GM12872 (cell line): ENCODE measurements at regions not wholly inside any gene's neighbourhood (a gene's known extent, or its start where the extent isn't known, plus 50 kb on each side); places are given as distances from the start of the nearest gene placed in this dataset.

ENCODE experiments used
- TF ChIP-seq, protein P1 (sequence below): IDR thresholded peaks from 3 replicates; pipeline ENCODE4 v1.5.1; 2011; ENCODE audit warnings: low read depth, mild to moderate bottlenecking, low read length, moderate library complexity; ENCODE audit not compliant: insufficient read depth

DNA sequence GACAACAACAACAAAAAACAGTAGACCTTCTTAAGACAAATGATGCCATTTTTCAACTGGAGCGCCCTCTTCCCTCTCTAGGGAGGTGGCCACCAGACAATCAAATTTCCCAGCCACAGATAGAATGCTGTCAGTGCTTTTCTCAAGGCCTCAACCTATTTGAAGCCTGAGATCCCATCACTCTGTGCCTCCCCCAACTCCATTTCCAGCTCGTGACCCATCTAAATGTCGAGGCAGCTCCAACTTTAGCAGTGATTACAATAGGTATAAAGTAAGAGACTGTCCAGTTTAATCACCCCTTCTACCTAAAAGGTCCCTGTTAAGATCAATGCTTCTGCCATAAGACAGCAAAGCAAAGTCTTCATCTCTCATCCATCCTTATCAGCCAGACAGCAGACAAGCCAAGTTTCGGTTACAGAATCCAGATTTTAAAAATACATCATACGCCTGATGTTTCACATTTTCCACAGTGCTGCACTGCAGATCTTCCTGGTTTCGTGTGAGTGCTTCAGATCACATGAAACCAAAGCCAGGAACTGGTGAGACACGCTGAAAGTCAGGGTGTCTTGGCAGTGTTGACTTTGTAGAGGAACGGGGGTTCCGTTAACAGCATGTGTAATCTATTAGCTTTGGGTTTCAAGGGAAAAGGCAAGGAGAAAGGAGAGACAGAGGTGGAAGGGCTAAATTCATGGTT is 447.8 kb downstream of the ENC1 start:
- TF ChIP-seq, protein P1, sequence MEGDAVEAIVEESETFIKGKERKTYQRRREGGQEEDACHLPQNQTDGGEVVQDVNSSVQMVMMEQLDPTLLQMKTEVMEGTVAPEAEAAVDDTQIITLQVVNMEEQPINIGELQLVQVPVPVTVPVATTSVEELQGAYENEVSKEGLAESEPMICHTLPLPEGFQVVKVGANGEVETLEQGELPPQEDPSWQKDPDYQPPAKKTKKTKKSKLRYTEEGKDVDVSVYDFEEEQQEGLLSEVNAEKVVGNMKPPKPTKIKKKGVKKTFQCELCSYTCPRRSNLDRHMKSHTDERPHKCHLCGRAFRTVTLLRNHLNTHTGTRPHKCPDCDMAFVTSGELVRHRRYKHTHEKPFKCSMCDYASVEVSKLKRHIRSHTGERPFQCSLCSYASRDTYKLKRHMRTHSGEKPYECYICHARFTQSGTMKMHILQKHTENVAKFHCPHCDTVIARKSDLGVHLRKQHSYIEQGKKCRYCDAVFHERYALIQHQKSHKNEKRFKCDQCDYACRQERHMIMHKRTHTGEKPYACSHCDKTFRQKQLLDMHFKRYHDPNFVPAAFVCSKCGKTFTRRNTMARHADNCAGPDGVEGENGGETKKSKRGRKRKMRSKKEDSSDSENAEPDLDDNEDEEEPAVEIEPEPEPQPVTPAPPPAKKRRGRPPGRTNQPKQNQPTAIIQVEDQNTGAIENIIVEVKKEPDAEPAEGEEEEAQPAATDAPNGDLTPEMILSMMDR, result no peak

DNA sequence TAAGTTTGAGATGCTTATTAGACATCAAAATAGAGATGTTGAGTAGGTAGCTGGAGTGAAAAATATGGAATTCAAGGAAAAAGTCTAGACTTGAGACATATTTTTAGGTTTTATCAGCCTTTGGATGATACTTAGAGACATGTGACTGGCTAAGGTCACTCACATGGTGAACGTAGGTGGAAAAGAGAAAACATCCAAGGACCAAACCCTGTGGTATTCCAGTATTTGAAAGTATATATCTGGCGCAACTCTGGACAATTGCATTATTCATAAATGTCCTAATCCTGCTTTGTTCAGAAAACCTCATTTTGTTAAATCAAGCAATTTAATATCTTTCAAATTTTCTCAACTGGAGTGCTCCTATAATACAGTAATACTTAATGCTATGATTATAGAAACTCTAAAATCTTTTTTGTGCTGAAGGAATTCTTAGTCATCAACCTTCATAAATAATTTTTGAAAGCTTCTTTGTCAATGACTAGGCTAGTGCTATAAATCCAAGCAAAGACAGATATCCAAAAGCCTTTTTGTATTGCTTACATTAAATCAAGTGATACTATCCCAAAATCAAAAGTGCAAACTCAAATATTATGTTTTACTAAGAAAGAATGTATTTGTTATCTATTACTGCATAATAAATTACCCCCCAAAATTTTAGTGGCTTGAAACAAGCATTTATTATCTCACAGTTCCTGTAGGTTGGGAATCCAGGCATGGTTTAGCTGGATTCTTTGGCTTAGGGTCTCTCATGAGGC is 452.0 kb downstream of the ENC1 start:
- TF ChIP-seq, protein P1, result no peak

DNA sequence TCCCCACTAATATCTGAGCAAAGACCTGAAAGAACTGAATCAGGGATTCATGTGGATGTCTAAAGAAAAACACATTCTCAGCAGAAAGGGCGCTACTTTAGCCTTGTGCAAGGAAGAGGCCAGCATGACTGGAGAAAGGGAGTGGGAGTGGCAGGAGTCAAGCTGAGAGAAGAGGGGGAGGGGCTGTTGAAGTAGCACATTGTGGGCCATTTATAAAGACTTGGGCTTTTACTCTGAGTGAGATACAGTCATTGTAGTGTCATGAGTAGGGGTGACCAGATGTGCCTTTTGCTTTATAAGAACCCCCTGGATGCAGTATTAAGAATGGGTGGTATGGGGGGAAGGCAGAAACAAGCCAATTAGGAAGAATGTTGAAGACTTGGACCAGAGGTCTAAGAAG is 452.8 kb downstream of the ENC1 start:
- TF ChIP-seq, protein P1, result no peak

DNA sequence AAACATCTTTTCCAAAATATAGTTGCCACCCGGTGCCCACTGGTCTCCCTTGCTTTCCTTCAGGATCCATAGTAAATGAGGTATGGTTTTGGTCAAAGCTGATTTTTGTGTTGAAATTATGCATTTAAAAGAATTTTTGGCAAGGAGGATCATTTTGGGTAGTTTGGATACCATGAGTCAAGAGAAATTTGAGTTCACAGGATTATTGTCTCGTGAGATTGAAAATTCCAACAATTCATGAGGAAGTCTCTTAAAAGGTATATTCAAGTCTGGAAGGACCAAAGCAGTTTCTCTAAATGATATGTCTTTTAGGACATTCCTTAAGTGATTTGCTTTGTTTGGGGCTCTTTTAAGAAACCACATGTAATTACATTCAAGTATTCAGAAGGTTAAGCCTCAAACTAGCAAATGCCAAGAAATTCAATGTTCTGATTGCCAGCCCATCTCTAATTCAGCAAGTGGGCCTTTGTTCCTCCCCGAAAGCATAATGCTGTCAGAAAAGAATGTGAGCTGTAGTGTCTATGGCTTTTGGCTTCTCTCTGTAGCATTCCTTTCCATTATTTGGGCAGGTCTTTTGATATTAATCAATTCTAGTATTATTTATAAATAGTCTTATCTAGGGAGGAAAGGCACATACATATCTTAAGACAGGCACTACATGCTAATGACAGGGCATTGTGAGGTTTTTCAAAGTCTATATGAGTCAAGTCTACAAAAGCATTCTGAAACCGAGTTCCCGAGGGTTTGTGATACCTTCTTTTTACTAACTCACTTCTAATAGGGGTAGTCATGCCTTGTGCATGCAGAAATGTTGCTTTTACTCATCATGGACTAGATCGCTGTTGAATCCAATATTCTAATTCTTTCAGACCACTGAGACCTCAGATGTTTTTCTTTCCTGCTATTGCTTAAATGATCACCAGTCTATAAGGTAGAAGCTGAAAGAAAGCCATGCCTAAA is 453.9 kb downstream of the ENC1 start:
- TF ChIP-seq, protein P1, result no peak

DNA sequence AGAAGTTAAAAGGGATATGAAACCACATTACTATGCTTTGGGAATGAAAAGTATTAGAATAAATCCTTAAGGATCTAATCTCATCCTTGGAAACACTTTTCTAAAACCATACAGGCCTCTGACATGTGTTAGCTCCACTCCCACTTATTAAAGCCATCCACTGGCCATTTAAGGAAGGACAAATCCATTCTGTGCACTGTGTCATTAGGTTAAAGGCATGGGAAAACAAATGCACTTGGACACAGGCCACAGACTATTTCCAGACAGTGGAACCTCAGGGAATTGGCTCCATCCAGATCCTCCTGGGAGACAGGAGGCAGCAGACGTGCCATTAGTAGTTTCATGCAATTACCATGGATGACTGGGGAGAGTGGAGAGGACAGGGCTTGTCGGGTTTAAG is 454.9 kb downstream of the ENC1 start:
- TF ChIP-seq, protein P1, result no peak

DNA sequence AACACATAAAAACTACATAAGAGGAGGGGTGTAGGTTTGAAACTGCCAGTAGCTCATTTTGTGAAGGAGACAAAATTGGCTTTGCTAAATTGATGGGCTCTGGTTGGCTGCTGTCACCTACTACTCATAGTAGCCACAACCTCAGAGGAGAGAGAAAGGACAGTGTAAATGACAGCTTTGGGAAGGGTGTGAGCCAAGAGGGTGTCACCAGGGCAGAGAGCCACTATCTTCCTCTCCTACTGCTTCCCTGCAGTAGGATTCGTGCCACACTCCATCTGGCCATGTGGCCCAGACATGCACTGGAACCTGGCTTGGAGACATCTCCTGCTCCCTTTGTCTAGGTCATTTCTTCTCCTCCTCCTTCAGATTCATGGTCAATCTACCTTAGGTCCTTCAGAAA is 455.9 kb downstream of the ENC1 start:
- TF ChIP-seq, protein P1, result no peak

DNA sequence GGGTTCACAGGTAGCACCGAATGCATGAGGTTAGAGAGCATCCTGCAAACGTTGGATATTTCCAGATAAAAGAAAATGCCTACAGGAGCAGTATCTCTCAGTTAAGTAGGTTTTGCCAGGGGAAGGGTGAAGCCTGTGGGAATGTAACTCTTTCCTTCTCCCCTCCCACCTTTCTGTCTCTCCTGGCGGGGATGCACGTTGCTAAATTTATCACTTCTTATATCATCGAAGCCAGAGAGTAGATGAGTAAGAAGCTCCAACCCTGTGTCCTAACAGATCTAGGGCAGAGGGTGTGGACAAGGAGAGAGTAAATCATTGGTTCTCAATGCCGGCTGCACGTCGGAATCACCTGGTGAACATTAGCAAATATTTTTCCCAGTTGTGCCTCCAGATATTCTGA is 457.5 kb downstream of the ENC1 start:
- TF ChIP-seq, protein P1, result no peak
